HT1080 (cell line): ENCODE measurements at regions not wholly inside any gene's neighbourhood (a gene's known extent, or its start where the extent isn't known, plus 50 kb on each side); places are given as distances from the start of the nearest gene placed in this dataset.

ENCODE experiments used
- DNase-seq: peaks from one replicate; pipeline ENCODE4 v3.0.0-alpha.2; 2015; ENCODE audit warnings: low read depth

DNA sequence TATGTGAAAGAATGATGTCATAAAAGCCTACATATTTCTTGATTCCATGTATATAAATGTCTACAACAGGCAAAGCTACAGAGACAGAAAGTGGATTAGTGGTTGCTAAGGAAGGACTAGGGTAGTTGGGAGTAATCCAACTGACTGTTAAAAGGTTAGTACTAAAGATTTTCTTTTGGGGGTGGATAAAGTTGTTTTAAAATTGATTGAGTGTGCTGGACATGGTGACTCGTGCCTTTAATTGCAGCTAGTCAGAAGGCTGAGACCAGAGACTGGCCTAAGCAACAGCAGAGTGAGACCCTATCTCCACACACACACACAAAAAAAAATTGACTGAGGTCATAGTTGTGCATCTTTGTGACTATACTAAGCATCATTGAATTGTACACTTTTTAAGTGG, 234.3 kb downstream of the C12orf50 start:
- DNase-seq, result no peak

DNA sequence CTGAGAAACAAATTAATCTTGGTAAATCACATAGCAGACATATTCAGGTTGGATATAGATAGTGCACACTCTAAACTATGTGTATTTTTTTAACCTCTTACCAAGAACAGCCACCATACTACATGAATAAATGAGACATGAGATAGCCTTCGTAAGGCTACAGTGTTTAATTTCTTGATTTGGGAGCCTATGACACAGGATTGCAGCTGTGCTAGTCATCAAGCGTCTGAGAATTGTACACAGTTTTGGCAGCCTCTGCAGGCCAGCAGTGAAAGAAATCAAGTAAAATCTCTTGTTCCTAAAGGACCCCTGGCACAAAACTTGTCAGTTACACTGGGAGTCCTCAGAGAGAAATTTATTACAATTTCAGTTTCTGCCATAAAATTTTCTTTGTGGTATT, 236.1 kb downstream of the C12orf50 start:
- no peak for DNase-seq

DNA sequence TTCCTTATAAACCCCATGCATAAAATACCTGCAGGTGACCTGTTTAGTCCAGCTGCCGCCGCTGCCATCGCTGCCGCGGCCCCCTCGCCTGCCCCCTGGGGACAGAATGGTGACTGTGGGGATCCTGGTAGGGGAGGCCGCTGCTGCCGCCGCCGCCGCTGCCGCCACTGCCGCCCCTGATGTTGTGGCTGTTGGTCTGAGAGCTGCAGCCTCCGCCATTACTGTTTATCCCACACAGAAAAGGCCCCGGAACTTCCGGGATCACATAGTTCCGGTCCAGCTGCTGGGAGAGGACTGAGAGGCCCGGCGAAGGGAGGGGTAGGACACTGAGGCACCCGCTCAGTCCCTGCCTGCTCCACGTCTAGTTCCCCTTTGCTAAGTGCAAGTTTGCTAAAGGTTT, 244.9 kb downstream of the C12orf50 start:
- DNase-seq, result no peak

DNA sequence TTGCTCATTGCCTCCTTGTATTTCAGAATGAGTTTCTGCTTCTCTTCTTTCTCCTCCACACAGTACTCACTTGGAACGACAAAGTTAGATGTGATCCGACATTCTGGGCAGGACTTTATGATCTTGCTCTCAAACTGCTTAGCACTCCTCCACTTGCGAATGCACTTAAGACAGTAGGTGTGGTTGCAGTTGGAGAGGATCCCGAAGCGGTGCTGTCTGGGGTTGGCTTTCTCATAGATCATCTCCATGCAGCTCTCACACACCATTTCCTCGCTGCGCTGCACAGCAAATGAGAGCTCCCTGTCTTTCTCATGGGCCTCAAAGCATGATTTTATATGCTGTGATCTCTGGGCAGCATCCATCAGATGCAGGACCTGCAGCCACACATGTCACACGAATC, 245.7 kb downstream of the C12orf50 start:
- DNase-seq, result no peak

DNA sequence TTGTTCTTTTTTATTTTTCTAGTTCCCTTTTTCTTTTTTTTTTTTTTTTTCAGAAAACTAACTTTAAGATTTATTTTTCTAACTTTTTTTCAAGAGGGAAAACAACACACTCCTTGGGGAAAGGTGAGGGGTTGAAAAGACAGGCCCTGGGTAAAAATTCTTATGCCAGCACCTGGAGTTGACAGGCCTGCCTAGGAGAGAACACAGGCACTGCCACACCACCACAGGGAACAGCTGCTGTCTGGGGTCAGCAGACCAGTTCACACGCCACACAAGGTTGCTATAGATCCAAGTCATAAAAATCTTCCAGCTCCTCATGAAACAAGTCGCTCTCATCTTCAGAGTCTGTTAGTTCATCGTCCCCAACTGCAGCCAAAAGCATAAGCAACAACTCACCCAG, 246.4 kb downstream of the C12orf50 start:
- DNase-seq, result no peak

DNA sequence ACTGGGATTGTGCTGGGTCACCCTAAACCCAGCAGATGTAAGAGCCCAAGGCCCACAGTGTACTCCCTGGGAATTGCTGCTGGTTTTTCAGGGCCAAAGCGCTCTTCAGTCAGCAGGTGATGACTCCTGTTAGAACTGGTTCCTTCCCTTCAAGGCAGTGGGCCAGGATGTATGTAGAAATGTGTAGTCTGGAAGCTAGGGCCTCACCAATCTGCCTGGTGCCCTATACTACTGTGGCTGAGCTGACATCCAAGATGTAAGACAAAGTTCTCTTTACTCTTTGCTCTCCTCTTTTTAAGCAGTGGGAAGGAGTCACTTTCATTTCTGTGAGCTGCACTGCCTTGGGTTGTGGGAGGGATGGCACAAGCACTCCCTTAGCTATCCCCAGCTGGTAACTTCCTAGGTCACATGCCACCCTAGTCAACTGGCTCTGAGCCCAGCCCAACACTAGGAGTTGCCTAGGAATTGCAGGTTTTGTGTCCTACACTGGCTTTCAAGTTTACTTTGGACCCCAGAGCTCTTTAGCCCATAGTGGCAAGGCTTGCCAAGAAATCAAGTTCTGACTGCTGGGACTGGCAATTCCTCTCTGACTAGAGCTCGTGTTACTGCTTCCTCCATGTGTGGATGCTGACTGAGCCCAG, 249.2 kb downstream of the C12orf50 start:
- peak; percentile 31 for DNase-seq

DNA sequence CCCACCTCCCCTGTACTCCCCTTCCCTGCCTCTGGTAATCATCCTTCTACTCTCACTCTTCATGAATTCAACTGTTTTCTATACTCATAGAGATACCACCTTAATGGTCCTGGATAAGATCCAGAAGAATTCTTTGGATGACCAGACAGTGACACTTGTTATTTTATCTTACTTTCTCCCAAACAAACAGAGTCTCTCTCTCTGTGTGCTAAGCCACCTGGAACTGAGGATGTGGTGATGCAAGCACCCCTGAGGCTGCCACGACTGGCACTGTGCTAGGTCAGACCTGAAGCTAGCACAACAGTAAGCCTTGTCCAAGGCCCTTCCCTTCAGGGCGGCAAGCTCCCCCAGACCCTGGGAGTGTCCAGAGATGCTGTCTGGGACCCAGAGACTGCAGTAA, 250.2 kb downstream of the C12orf50 start:
- peak; percentile 32 for DNase-seq

DNA sequence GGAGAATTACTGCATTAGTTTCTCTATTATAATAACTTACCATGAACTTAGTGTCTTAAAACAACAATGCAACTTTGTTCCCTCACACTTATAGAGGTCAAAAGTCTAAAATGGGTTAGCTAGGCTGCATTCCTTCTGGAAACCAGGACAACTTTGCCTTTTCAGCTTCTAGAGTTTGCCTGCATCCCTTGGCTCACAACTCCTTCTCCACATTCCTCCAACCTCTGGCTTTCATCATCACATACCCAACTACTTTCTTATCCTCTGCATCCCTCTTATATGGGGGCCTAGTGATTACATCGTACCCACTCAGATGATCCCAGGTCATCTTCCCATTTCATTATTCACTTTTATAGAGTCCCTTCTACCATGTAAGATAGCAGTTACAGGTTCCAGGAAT, 251.1 kb downstream of the C12orf50 start:
- DNase-seq, result no peak

DNA sequence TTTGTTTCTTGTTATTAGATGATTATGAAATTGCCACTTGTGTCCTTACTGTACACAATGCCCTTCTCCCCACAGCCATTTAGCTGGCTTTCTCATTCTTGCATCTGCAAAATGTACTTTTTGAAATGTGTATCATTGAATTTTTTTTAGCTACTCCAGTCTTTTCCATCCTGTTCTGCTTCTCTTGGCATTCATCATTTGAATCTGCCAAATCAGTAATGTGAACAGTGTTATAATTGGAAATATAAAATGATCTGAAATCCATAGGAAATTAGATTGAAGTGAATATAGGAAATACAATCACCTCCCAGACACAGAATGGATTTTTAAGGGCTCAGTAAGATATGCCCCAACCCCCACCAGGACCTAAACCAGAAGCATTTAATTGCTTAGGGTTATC, 253.4 kb downstream of the C12orf50 start:
- no peak for DNase-seq

DNA sequence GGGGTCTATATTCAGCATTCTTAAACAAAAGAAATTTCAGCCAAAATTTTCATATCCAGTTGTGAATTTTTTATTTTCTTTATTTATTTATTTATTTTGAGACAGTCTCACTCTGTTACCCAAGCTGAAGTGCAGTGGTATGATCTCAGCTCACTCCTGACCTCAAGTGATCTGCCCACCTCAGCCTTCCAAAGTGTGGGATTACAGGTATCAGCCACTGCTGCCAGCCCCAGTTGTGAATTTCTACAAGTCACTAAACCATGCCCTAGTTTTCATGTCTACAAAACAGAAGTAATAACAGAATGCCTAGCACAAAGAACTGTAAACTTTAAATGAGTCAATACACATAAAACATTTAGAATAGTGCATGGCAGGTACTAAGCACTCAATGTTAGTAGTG, 254.2 kb downstream of the C12orf50 start:
- DNase-seq, result no peak

DNA sequence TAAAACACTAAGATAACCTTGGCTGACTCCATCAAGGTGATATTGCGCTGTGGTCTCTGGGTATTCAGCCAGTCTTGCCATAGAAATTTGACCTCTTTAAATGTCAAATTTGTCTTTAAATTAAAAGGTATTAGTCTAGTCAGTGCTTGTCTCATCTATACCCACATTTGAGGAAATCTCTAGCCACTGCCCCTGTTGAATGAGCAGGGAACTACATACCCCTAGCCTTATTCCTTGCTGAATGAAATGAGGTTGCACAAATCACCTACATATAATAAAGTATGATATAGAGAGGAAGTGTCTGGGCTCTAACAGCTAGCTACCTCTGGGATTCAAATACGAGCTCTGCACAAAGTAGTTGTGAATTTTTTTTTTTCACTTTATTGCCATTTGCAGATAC, 256.8 kb downstream of the C12orf50 start:
- DNase-seq, result no peak

DNA sequence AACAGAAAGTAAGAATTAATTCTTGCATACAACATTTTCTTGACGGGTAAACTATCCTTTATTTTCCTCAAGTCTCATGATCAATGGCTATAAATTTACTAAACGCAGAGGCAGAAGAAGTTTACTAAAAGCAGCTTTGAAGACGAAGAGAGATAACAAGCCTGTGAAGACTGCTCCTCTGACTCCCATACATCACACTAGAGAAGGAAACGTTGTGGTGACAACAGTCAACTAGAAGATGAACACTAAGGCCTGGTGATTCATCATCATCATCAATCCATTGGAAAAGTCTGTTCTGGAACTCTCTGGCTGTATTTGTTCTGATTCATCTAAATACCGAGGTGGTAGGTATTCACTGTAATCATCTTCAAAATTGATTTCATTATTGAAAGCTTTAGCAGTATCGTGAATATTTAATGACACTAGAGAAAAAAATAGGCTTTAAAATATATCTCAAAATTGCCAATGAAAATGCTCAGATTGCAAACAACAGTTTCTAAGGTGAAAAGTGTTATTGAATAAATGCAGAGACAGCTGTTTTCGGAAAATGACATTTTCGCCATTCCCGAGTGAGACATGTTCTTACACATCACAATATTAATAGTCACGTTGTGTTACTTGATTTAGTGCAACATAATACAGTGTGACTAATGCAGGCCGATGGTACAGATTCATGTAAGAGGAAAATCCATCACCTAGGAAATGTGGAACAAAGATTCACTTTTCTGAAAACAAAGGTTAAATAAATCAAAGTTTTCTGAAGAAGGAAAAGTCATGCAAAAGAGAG, 260.5 kb downstream of the C12orf50 start:
- DNase-seq, result no peak

DNA sequence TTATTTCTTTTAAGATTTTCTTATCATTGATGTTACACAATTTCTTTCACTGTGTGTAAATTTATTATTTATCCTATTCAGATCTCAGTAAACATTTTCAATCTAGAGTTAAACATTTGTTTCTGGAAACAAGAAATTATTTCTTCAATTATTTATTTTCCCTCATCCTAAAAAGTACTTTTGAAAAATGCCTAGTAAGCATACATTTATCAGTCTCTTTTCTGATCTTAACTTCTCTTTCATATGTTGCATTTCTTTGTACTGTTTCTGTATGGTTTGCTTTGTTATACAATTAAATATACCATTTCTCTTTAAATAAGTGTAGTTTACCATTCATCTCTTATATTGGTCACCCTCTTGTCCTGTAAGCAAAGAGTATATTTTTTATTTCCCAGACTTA, 263.2 kb downstream of the C12orf50 start:
- no peak for DNase-seq

DNA sequence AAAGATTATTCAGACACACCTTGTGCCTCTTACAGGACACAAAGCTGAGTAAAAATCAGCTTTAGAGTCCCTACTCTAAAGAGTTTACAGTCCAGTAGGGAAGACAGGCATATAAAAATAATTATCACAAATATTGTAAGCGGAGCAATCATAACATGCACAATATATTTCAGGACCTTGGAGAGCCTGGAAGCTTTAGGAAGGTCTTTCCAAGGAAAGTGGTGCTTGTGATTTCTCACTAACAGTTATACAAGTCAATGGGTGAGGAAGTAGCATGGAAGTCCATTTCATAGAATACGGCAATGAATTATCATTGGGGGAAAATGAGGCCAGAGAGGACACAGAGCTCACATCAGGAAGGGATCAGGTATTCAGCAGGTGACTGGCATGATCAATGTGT, 268.3 kb downstream of the C12orf50 start:
- no peak for DNase-seq

DNA sequence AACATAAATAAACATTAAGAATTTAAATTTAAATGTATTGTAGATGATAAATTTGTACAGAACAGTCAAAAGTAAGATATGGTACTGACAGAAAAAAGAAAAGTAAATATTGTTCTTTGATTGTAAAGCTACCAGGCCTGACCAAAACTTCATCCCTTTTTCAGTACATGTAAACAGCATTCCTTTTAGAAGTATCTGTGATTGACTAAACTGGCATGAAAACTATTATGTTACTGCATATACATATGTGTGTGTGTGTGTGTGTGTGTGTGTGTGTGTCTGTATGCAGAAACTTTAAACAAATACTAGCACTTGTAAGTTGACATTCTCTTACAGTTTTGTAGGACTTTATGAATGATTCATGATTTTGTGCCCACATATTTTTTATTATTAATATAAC, 270.9 kb downstream of the C12orf50 start:
- no peak for DNase-seq

DNA sequence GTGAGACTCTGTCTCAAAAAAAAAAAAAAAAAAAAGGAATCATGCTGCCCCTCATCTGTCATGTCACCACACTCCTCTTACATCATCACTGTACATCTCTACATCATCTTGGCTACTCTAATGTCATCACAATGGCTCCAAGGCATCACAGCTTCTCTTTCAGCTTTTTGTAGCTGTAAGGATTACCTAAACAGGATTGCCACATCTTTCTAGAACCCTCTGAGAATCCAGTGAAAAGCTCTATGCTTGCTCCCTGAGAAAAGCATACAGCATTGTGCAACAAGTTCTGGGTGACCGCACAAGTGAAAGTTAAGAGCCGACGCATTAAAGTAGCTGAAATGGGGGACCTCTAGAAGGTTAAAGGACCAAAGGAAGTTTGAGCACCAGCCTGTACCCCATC, 272.5 kb downstream of the C12orf50 start:
- DNase-seq, result no peak

DNA sequence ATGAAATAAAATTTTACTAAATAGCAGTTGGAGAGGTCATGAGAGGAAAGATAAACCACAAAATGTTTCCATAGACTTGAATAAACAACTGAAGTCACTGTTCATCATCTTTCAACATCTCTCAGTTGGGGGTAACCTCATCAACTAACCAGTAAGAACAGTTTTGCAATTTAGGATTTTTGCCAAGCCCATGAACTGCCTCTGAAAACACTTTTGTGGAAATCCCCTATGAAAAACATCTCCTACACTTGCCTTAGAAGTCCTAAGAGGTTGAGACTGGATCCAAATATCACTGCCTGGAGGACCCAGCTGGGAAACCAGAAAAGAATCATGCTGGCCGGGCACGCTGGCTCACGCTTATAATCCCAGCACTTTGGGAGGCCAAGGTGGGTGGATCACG, 273.1 kb downstream of the C12orf50 start:
- peak; percentile 75 for DNase-seq

DNA sequence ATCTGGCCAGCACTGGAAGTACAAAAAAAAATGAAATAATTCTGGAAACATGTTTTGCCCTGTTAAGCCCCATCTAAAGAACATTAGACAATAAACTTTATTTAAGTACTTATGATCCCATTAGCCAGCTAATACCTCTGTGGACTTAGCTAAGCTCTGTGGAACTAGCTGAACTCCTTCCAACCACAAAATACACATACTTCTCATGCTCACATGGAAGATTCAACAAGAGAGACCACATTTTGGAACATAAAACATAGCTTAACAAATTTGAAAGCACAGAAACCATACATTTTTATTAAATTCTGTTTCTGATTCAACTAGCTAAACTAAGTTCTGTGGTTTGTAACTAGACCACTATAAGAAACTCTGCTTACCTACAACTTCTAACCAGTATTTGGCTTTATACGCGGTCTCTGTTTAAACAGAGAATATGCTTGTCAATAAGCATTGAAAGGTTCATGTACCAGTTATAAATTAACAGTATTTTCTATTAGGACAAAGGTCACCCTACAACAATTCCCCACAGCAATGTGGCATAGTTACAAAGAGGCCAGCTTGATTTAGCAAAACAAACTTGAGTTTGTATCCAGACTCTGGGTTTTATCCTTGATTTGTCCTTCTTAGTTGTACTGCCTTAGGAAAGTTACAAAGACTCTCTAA, 300.1 kb downstream of the C12orf50 start:
- DNase-seq, result no peak

DNA sequence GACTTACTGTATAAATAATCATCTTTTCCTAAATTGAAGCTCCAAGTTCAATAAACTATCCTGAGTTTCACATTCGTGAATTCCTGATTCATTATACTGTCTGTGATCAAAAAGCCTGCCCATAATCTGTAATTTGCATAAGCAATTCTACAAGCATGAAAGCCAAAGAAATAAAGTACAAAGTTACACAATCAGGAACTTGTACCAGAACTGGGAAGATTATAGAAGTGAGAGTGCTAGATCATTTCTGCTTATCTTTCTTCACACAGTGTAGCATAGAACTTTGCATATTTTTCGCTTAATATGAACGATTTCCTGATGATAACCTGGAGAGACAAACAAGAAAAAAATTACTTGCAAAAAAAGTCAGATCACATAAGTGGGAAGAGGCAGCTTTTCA, 308.2 kb downstream of the C12orf50 start:
- DNase-seq, result no peak

DNA sequence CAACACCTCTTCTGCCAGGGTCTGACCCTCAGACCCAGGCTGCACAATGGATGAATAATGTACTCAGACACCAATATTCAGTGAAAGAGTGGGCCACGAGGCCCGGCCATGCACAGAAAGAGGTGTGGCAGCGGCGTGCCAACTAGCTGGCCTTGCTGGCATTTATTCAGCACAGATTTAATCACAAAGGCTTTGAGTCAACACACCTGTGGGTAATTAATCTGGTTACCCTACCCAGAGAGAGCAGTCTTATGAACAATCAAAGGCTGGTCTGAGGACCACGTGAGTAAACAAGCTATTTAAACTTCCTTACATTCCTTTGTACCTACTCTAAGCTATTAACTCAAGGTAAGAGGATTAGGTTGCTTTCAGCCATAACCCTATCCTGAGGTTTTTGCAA, 324.8 kb downstream of the C12orf50 start:
- no peak for DNase-seq

DNA sequence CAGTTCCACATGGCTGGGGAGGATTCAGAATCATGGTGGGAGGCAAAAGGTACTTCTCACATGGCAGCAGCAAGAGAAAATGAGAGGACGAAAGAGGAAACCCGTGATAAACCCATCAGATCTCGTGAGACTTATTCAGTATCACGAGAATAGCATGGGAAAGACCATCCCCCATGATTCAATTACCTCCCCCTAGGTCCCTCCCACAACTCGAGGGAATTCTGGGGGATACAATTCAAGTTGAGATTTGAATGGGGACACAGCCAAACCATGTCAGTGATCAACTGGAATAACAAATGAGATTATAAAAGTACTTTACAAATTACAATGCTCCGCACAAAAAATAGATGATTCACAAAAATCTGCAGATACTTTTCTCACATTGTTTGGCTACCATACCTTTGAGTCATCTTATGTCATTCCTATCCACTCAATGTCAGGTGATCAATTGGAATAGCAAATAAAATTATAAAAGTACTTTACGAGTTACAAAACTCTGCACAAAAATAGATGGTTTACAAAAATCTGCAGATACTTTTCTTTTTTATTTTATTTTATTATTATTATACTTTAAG, 338.9 kb downstream of the C12orf50 start:
- DNase-seq, result peak; percentile 69

DNA sequence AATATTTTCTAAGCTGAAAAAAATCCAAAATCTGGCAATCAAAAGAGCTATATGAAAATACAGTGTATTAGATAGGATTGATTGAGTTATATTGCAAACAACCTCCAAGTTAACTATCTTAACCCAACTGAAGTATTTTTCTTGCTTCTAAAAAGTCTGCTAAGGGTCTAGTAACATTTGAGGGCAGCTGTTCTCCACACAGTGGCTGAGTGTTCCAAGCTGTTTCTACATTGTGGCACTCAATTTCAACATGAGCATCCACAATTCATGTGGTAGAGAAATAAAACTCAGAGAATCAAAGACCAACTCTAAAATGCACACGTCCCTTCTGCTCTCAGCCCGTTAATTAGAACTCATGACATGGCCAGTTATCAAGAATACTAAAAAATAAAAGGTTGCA, 340.0 kb downstream of the C12orf50 start:
- DNase-seq, result no peak
